ENCODE measurements at regions not wholly inside any gene's neighbourhood (a gene's known extent, or its start where the extent isn't known, plus 50 kb on each side); places are given as distances from the start of the nearest gene placed in this dataset.

GRCh38 chr17:12597895-12598294 is 67.8 kb upstream of the MYOCD start:
- Mint-ChIP-seq H3K27me3 (no peaks in the 10 kb centered on the region), H3K9me3 (ENCODE audit: low read depth) (no peaks in the 10 kb centered on the region), H3K36me3 (ENCODE audit: insufficient read depth) (no peaks in the 10 kb centered on the region), H3K27ac (no peak overlapping the region), H3K4me1 (ENCODE audit: low read depth) (peaks cover 20% of the 10 kb centered on the region), H3K4me3 (ENCODE audit: low read depth) (no peak overlapping the region)
- TF ChIP-seq CTCF (IDR thresholded peaks at IDR 0.05; ENCODE audit: unreplicated experiment): no peak
- DNase-seq (ENCODE audit: low spot score, unreplicated experiment): no peak

GRCh38 chr17:12599186-12599920 is 66.3 kb upstream of the MYOCD start:
- Mint-ChIP-seq H3K9me3 (ENCODE audit: low read depth) (no peaks in the 10 kb centered on the region), H3K27ac (no peak overlapping the region), H3K4me1 (ENCODE audit: low read depth) (peaks cover 20% of the 10 kb centered on the region), H3K36me3 (ENCODE audit: insufficient read depth) (no peaks in the 10 kb centered on the region), H3K27me3 (no peaks in the 10 kb centered on the region), H3K4me3 (ENCODE audit: low read depth) (no peak overlapping the region)
- TF ChIP-seq CTCF (IDR thresholded peaks at IDR 0.05; ENCODE audit: unreplicated experiment): no peak
- no peak for DNase-seq (ENCODE audit: low spot score, unreplicated experiment)

GRCh38 chr17:12600349-12600748 is 65.3 kb upstream of the MYOCD start:
- H3K9me3 Mint-ChIP-seq (ENCODE audit: low read depth): no peaks in the 10 kb centered on the region

GRCh38 chr17:12603566-12603965 is 62.1 kb upstream of the MYOCD start:
- H3K36me3 Mint-ChIP-seq (ENCODE audit: insufficient read depth): no peaks in the 10 kb centered on the region
- H3K4me1 Mint-ChIP-seq (ENCODE audit: low read depth): peaks cover 22% of the 10 kb centered on the region
- TF ChIP-seq CTCF (IDR thresholded peaks at IDR 0.05; ENCODE audit: unreplicated experiment): no peak
- no peak overlapping the region for H3K4me3 Mint-ChIP-seq (ENCODE audit: low read depth)
- no peaks in the 10 kb centered on the region for H3K9me3 Mint-ChIP-seq (ENCODE audit: low read depth)
- peaks cover under 1% of the 10 kb centered on the region for H3K27me3 Mint-ChIP-seq
- no peak for DNase-seq (ENCODE audit: low spot score, unreplicated experiment)
- no peak overlapping the region for H3K27ac Mint-ChIP-seq

More at GRCh38 chr17:12600349-12600748, 65.3 kb upstream of the MYOCD start:
- no peak for DNase-seq (ENCODE audit: low spot score, unreplicated experiment)
- Mint-ChIP-seq H3K36me3 (ENCODE audit: insufficient read depth) (no peaks in the 10 kb centered on the region), H3K27ac (no peak overlapping the region), H3K4me3 (ENCODE audit: low read depth) (no peak overlapping the region), H3K27me3 (no peaks in the 10 kb centered on the region), H3K4me1 (ENCODE audit: low read depth) (peaks cover 20% of the 10 kb centered on the region)
- no peak for TF ChIP-seq CTCF (IDR thresholded peaks at IDR 0.05; ENCODE audit: unreplicated experiment)

GRCh38 chr17:12605222-12605621 is 60.5 kb upstream of the MYOCD start:
- no peak overlapping the region for H3K4me3 Mint-ChIP-seq (ENCODE audit: low read depth)
- no peaks in the 10 kb centered on the region for H3K9me3 Mint-ChIP-seq (ENCODE audit: low read depth)
- TF ChIP-seq CTCF (IDR thresholded peaks at IDR 0.05; ENCODE audit: unreplicated experiment): no peak
- H3K4me1 Mint-ChIP-seq (ENCODE audit: low read depth): peaks cover 7% of the 10 kb centered on the region
- no peaks in the 10 kb centered on the region for H3K36me3 Mint-ChIP-seq (ENCODE audit: insufficient read depth)
- DNase-seq (ENCODE audit: low spot score, unreplicated experiment): no peak
- no peak overlapping the region for H3K27ac Mint-ChIP-seq
- H3K27me3 Mint-ChIP-seq: peaks cover 5% of the 10 kb centered on the region
